Fibroblast of skin of abdomen (primary cell): ENCODE measurements at regions not wholly inside any gene's neighbourhood (a gene's known extent, or its start where the extent isn't known, plus 50 kb on each side); places are given as distances from the start of the nearest gene placed in this dataset.

ENCODE experiments used
- DNase-seq: peaks from one replicate; pipeline ENCODE4 v3.0.0-alpha.2; 2013

DNA sequence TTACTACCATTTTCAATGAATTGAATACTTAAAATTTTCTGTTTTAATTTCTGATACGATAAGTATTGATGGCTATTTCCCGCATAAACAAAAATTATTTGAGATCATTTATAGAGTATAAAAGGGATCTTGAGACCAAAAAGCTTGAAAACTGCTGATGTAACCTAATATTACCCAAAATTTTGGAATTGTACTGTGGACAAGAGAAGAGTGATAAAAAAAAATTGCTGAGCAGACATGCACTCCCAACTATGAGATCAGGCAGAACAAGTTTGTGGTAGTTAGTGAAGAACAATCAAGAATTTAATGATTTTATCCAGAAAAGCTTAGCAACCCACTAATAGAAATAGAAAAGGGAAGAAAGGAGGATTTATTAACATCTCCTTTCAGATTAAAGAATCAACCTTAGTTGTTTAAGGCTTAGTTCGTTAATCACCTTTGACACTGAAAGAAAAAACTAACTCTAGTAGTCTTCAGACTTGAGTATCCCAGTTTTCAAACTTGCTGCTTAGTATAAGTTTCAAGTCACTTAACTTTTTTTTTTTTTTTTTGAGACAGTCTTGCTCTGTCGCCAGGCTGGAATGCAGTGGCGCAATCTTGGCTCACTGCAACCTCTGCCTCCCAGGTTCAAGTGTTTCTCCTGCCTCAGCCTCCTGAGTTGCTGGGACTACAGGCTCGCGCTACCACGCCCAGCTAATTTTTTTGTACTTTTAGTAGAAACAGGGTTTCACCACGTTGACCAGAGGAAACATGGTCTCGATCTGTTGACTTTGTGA is 50.6 kb upstream of the ZC3HAV1 start:
- no peak for DNase-seq

DNA sequence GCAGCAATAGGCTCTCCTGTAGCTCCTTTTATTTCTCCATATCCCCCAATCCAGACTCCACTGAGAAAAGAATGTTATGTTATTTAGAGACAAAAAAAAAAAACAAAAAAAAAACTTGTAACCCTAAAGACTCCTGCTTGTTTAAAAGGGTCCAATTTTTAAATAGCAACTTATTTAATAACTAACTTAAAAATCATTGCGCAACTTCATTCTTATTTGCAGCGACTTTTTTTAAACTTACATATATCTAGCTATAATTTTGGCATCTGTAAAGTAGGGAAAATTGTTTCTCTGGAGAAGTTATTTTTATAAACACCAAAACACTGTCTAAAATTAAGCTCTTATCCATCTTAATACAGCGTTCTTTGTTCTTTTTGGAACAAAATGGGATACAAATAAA is 59.0 kb upstream of the ZC3HAV1 start:
- no peak for DNase-seq

DNA sequence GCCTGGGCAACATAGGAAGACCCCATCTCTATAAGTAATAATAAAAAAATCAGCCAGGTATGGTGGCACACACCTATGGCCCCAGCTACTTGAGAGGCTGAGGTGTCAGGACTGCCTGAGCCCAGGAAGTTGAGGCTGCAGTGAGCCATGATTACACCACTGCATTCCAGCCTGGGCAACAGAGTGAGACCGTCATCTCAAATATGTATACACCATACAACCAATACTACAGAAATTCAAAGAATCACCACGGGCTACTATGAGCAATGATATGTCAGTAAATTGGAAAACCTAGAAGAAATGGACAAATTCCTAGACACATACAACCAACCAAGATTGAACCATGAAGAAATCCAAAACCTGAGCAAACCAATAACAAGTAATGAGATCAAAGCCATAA is 60.3 kb upstream of the ZC3HAV1 start:
- DNase-seq = no peak

DNA sequence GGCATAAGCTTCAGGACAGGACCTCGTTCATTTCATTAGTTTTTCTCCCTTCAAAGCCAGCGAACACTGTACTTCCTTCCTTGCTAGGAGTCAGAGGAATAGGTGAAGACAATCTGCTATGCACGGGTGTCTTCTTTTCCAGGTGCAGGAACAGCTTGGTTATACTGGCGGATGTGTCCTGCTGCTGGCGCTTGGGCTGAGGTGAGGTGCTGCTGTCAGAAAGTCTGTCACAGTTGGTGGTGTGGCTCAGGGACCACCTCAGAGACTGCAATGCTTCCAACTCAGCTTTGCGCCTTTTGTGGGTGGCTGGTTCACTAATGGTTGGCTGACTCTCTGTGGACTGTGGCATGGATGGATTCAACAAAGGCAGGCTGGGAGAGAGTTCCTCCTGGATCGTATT is 58.3 kb upstream of the UBN2 start:
- no peak for DNase-seq

DNA sequence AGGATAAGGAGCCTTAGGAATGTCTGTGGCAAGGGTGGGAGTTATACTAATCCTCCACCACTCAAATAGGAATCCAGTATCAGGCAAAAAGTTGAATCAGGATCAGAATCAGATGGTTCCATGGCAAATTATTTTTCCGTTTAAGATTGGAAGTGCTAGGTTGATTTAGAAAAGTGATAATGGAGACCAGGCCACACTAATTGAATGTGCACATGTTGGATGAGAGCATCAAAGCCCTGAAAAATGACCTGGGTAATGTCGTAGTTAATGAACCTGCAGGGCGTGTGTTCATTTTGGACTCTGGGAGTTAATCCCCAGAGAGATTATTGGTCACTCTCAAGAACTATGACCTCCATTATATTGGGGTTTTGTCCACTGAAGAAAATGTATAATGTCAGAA is 53.3 kb upstream of the UBN2 start:
- no peak for DNase-seq

DNA sequence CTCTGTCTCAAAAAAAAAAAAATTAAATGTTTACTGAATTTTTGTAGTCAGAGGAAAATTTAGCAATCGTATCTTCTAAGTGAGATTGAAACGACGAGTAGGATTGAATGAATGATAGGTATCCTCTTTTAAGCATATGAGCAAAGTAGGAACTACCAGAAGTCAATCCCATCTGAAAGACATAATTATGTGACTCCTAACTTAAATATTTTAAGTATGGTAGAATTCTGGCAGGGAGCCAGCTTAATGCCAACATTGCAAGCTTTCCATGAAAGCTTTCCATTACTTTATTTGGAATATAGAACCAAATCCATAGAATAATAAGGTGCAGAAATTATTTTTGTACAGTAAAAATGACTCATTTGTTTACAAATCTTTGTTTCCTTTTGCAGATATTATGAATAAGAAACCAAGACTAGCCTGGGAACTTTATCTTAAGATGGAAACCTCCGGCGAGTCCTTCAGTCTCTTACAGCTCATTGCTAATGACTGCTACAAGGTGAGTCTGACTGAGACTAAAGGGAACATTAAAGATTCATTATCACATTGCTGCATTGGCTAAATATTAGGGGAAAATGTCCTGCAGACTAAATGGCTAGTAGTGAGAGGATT is 50.2 kb upstream of the UBN2 start:
- DNase-seq = peak; percentile 27
